ENCODE measurements at regions not wholly inside any gene's neighbourhood (a gene's known extent, or its start where the extent isn't known, plus 50 kb on each side); places are given as distances from the start of the nearest gene placed in this dataset.

- BruUV-seq (replicated peaks), result no TSS peak
- 2% methylated on average over 3 of the region's 3 CpGs for WGBS (ENCODE audit: insufficient coverage, insufficient replicate concordance, low lambda C conversion rate, missing lambda C conversion rate)
Measured at GRCh38 chr7:41217306-41217705, 485.6 kb downstream of the INHBA start.

More at GRCh38 chr7:41217306-41217705, 485.6 kb downstream of the INHBA start:
- no peak overlapping the region for H3K27ac ChIP-seq (ENCODE audit: control insufficient read depth, insufficient read depth)
- CTCF ChIA-PET, result no interaction called here
- H3K4me3 ChIP-seq, result no peak overlapping the region
- no peak overlapping the region for H3K4me2 ChIP-seq (ENCODE audit: control insufficient read depth, insufficient read depth)
- no peaks in the 10 kb centered on the region for H3K9me3 ChIP-seq (replicated peaks; ENCODE audit: control insufficient read depth, insufficient read depth, low read length)
- RAD21 ChIA-PET (ENCODE audit: unreplicated experiment), result no interaction called here
- no peak overlapping the region for H2AFZ ChIP-seq (ENCODE audit: control insufficient read depth, low read depth, low read length)
- H3K36me3 ChIP-seq (ENCODE audit: control insufficient read depth in 2 of 2, insufficient read depth in 2 of 2, low read length in 1 of 2), result no peaks in the 10 kb centered on the region
- SMC1A ChIA-PET (ENCODE audit: uncharacterized antibody, unreplicated experiment), result no interaction called here
- no peaks in the 10 kb centered on the region for H3K27me3 ChIP-seq (replicated peaks in 1 of 2; ENCODE audit: control insufficient read depth in 2 of 2, insufficient read depth in 2 of 2, low read length in 1 of 2)
- in situ Hi-C loops (cut with MboI), result no loop called here
- H3K9ac ChIP-seq (ENCODE audit: control insufficient read depth, insufficient read depth, low read length), result no peak overlapping the region
- H3K79me2 ChIP-seq (ENCODE audit: control insufficient read depth, insufficient read depth, low read length), result no peaks in the 10 kb centered on the region
- POLR2A ChIA-PET, result no interaction called here
- FAIRE-seq, result no peak
- intact Hi-C loops (cut with micrococcal nuclease; ENCODE audit: unreplicated experiment), result no loop called here
- H3K4me1 ChIP-seq (ENCODE audit: control insufficient read depth, insufficient read depth, low read length), result no peaks in the 10 kb centered on the region
- ATAC-seq, result no peak
- TF ChIP-seq CTCF (IDR thresholded peaks at IDR 0.05 in 2 of 3, conservative IDR thresholded peaks at IDR 0.05 in 1 of 3; ENCODE audit: control insufficient read depth in 2 of 3, extremely low read depth in 1 of 3, insufficient read depth in 1 of 3, low read depth in 3 of 3, low read length in 3 of 3) (no peak), HCFC1 (IDR thresholded peaks at IDR 0.05; ENCODE audit: low read length) (no peak), CHD4 (IDR thresholded peaks at IDR 0.05) (no peak), CUX1 (IDR thresholded peaks at IDR 0.05; ENCODE audit: insufficient replicate concordance, low read depth, low read length) (no peak), RELA (IDR thresholded peaks at IDR 0.05; ENCODE audit: borderline replicate concordance, partially characterized antibody) (no peak), ZNF207 (IDR thresholded peaks at IDR 0.05; ENCODE audit: borderline replicate concordance) (no peak), SMC3 (IDR thresholded peaks at IDR 0.05; ENCODE audit: borderline replicate concordance, low read length) (no peak), NR2C2 (IDR thresholded peaks at IDR 0.05; ENCODE audit: borderline replicate concordance, control insufficient read depth, insufficient read length, low read depth) (no peak), RAD21 (IDR thresholded peaks at IDR 0.05; ENCODE audit: insufficient read depth, low read depth, low read length) (no peak), RBBP5 (conservative IDR thresholded peaks at IDR 0.05) (no peak), MXI1 (IDR thresholded peaks at IDR 0.05; ENCODE audit: low read depth, low read length) (no peak), ZNF592 (IDR thresholded peaks at IDR 0.05) (no peak), E2F4 (IDR thresholded peaks at IDR 0.05; ENCODE audit: low read depth, low read length) (no peak)
- DNase-seq (ENCODE audit: low read depth, low spot score), result no peak
- no peaks in the 10 kb centered on the region for H4K20me1 ChIP-seq (ENCODE audit: control insufficient read depth, insufficient read depth)

Measured in GM12878 (cell line).